Liver (tissue), 7 donors: ENCODE measurements at regions not wholly inside any gene's neighbourhood (a gene's known extent, or its start where the extent isn't known, plus 50 kb on each side); places are given as distances from the start of the nearest gene placed in this dataset.

Experiments used
- DNase-seq: peaks from one replicate; pipeline ENCODE4 v3.0.0-alpha.2; 2017; ENCODE audit warnings: low spot score
- H3K27ac ChIP-seq, 2 donors: one replicate each; pipeline ENCODE4 v1.7.0; 2013; ENCODE audit warnings: inconsistent platforms in 2 of 2, low read length in 2 of 2, control low read depth in 1 of 2, low read depth in 1 of 2, mild to moderate bottlenecking in 1 of 2
- H3K27me3 ChIP-seq, 4 donors: one replicate each; pipeline versions ENCODE4 v1.6.1 to v1.7.0; 2013; ENCODE audit warnings: low read length in 3 of 4, inconsistent platforms in 1 of 4, mild to moderate bottlenecking in 1 of 4, moderate library complexity in 1 of 4; ENCODE audit not compliant: control insufficient read depth in 4 of 4, insufficient read depth in 4 of 4
- H3K36me3 ChIP-seq, 4 donors: one replicate each; pipeline versions ENCODE4 v1.6.1 to v1.7.0; 2013; ENCODE audit warnings: low read length in 3 of 4, mild to moderate bottlenecking in 3 of 4, low read depth in 1 of 4, moderate library complexity in 1 of 4; ENCODE audit not compliant: control insufficient read depth in 4 of 4, insufficient read depth in 3 of 4
- H3K4me1 ChIP-seq, 4 donors: one replicate each; pipeline versions ENCODE4 v1.6.1 to v1.7.0; 2013; ENCODE audit warnings: low read length in 3 of 4, mild to moderate bottlenecking in 3 of 4, moderate library complexity in 1 of 4; ENCODE audit not compliant: control insufficient read depth in 4 of 4, insufficient read depth in 4 of 4
- H3K4me3 ChIP-seq, 3 donors: one replicate each; pipeline versions ENCODE4 v1.6.1 to v1.7.0; 2013; ENCODE audit warnings: low read length in 3 of 3, control low read depth in 1 of 3, low read depth in 1 of 3, mild to moderate bottlenecking in 1 of 3
- H3K9ac ChIP-seq, 2 donors: one replicate each; pipeline ENCODE4 v1.7.0; 2013; ENCODE audit warnings: low read length in 2 of 2, mild to moderate bottlenecking in 2 of 2, moderate library complexity in 2 of 2, control low read depth in 1 of 2, low read depth in 1 of 2
- H3K9me3 ChIP-seq, 4 donors: one replicate each; pipeline versions ENCODE4 v1.6.1 to v1.7.0; 2013; ENCODE audit warnings: low read length in 3 of 4; ENCODE audit not compliant: control insufficient read depth in 4 of 4
- EGR1 ChIP-seq, 2 donors: IDR thresholded peaks; 2 replicates each; pipeline ENCODE4 v1.6.1; 2016 to 2018; ENCODE audit warnings: antibody characterized with exemption in 2 of 2, low read depth in 2 of 2
- FOXA1 ChIP-seq: IDR thresholded peaks from 2 replicates; pipeline ENCODE4 v1.6.1; 2016; ENCODE audit warnings: antibody characterized with exemption
- FOXA2 ChIP-seq: IDR thresholded peaks from 2 replicates; pipeline ENCODE4 v1.6.1; 2016; ENCODE audit warnings: antibody characterized with exemption
- GABPA ChIP-seq, 2 donors: IDR thresholded peaks in 1 of 2; conservative IDR thresholded peaks in 1 of 2; 2 replicates each; pipeline ENCODE4 v1.6.1; 2016; ENCODE audit warnings: antibody characterized with exemption in 2 of 2, mild to moderate bottlenecking in 1 of 2, moderate library complexity in 1 of 2
- HNF4G ChIP-seq: IDR thresholded peaks from 2 replicates; pipeline ENCODE4 v1.6.1; 2016; ENCODE audit warnings: antibody characterized with exemption
- JUND ChIP-seq, 2 donors: IDR thresholded peaks; 2 replicates each; pipeline ENCODE4 v1.6.1; 2016; ENCODE audit warnings: antibody characterized with exemption in 2 of 2
- NR2F2 ChIP-seq: IDR thresholded peaks from 2 replicates; pipeline ENCODE4 v1.6.1; 2016; ENCODE audit warnings: antibody characterized with exemption
- RAD21 ChIP-seq, 2 donors: IDR thresholded peaks; 2 replicates each; pipeline ENCODE4 v1.6.1; 2016; ENCODE audit warnings: antibody characterized with exemption in 2 of 2, mild to moderate bottlenecking in 2 of 2
- RXRA ChIP-seq, 2 donors: IDR thresholded peaks; 2 replicates each; pipeline ENCODE4 v1.6.1; 2017 to 2018; ENCODE audit warnings: antibody characterized with exemption in 2 of 2, mild to moderate bottlenecking in 1 of 2
- SP1 ChIP-seq: IDR thresholded peaks from 2 replicates; pipeline ENCODE4 v1.6.1; 2018; ENCODE audit warnings: antibody characterized with exemption, mild to moderate bottlenecking
- TAF1 ChIP-seq: conservative IDR thresholded peaks from 2 replicates; pipeline ENCODE4 v1.6.1; 2016; ENCODE audit warnings: antibody characterized with exemption, mild to moderate bottlenecking
- YY1 ChIP-seq: IDR thresholded peaks from 2 replicates; pipeline ENCODE4 v1.6.1; 2016; ENCODE audit warnings: antibody characterized with exemption, mild to moderate bottlenecking
- WGBS: extraction: QIAGEN DNeasy Blood & Tissue Kit; methylation state at CpG from one replicate; pipeline ENCODE4 v1.1.7; 2013; 5-methylcytosine and 5-hydroxymethylcytosine counted together
- TF ChIP-seq, protein P1 (sequence below): IDR thresholded peaks from 2 replicates; pipeline ENCODE4 v1.6.1; 2016; ENCODE audit warnings: antibody characterized with exemption
- TF ChIP-seq, protein P2 (sequence below): IDR thresholded peaks from 2 replicates; pipeline ENCODE4 v1.6.1; 2016; ENCODE audit warnings: antibody characterized with exemption, mild to moderate bottlenecking
- TF ChIP-seq, protein P3 (sequence below): IDR thresholded peaks from 2 replicates; pipeline ENCODE4 v1.6.1; 2016; ENCODE audit warnings: antibody characterized with exemption
- donor health status: healthy.
- donor health status: healthy.
- donor health status: healthy.
- donor health status: healthy.

DNA sequence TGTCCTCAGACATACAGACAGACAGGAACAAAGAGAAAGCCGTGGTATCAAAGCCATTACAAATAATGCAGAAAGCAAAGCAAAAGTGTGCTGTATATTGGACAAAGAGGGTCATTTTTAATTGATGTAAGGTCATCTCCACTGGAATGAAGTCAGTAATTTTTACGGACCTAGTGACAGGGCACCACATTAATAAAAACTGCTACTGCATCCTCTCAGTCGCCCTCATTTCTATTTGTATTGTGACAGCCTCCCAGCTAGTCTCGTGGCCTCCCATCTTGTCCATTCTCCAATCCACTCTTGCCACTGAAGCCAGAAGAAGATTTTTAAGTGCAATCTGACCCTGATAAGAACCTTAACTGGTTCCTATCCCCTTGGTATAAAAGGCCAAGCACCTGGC is 132.4 kb downstream of the NUAK1 start (continued):
- TF ChIP-seq, protein P1, sequence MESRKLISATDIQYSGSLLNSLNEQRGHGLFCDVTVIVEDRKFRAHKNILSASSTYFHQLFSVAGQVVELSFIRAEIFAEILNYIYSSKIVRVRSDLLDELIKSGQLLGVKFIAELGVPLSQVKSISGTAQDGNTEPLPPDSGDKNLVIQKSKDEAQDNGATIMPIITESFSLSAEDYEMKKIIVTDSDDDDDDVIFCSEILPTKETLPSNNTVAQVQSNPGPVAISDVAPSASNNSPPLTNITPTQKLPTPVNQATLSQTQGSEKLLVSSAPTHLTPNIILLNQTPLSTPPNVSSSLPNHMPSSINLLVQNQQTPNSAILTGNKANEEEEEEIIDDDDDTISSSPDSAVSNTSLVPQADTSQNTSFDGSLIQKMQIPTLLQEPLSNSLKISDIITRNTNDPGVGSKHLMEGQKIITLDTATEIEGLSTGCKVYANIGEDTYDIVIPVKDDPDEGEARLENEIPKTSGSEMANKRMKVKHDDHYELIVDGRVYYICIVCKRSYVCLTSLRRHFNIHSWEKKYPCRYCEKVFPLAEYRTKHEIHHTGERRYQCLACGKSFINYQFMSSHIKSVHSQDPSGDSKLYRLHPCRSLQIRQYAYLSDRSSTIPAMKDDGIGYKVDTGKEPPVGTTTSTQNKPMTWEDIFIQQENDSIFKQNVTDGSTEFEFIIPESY: no peak
- no peak for TF ChIP-seq JUND (IDR thresholded peaks at IDR 0.05)
- TF ChIP-seq FOXA2: no peak

DNA sequence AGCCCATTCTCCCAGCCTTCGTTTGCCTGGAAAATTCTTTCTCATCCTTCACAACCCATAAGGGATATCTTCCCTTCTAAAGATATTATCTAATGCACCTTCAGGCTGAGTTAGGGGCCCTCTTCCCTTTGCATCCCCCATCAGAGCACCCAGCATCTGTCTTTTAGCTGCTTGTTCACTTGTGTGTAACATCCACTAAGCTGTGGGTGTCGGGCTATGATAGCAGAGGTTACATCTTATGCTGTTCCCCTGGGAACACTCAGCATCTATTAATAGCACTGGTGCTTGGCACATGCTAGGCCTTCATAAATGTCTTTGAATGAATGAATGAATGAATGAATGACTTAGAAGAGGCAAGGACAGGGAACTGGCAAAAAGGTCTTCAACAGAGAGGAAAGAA is 131.8 kb downstream of the NUAK1 start:
- 96% methylated on average over 2 of the region's 2 CpGs for WGBS
- Histone ChIP-seq H3K27ac (no peak overlapping the region), H3K9me3 (no peaks in the 10 kb centered on the region), H3K4me3 (no peak overlapping the region), H3K9ac (no peak overlapping the region), H3K4me1 (no peaks in the 10 kb centered on the region), H3K27me3 (no peaks in the 10 kb centered on the region), H3K36me3 (no peaks in the 10 kb centered on the region)
- DNase-seq: no peak
- TF ChIP-seq HNF4G: no peak
- TF ChIP-seq FOXA1: no peak
- TF ChIP-seq, protein P2, sequence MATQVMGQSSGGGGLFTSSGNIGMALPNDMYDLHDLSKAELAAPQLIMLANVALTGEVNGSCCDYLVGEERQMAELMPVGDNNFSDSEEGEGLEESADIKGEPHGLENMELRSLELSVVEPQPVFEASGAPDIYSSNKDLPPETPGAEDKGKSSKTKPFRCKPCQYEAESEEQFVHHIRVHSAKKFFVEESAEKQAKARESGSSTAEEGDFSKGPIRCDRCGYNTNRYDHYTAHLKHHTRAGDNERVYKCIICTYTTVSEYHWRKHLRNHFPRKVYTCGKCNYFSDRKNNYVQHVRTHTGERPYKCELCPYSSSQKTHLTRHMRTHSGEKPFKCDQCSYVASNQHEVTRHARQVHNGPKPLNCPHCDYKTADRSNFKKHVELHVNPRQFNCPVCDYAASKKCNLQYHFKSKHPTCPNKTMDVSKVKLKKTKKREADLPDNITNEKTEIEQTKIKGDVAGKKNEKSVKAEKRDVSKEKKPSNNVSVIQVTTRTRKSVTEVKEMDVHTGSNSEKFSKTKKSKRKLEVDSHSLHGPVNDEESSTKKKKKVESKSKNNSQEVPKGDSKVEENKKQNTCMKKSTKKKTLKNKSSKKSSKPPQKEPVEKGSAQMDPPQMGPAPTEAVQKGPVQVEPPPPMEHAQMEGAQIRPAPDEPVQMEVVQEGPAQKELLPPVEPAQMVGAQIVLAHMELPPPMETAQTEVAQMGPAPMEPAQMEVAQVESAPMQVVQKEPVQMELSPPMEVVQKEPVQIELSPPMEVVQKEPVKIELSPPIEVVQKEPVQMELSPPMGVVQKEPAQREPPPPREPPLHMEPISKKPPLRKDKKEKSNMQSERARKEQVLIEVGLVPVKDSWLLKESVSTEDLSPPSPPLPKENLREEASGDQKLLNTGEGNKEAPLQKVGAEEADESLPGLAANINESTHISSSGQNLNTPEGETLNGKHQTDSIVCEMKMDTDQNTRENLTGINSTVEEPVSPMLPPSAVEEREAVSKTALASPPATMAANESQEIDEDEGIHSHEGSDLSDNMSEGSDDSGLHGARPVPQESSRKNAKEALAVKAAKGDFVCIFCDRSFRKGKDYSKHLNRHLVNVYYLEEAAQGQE: no peak
- TF ChIP-seq JUND (IDR thresholded peaks at IDR 0.05): no peak
- TF ChIP-seq EGR1 (IDR thresholded peaks at IDR 0.05; ENCODE audit: low read depth in 2 of 2): no peak
- TF ChIP-seq FOXA2: no peak
- TF ChIP-seq RXRA (IDR thresholded peaks at IDR 0.05): no peak
- no peak for TF ChIP-seq SP1
- TF ChIP-seq, protein P3, sequence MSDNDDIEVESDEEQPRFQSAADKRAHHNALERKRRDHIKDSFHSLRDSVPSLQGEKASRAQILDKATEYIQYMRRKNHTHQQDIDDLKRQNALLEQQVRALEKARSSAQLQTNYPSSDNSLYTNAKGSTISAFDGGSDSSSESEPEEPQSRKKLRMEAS: no peak
- TF ChIP-seq GABPA (IDR thresholded peaks at IDR 0.05 in 1 of 2, conservative IDR thresholded peaks at IDR 0.05 in 1 of 2): no peak
- TF ChIP-seq RAD21 (IDR thresholded peaks at IDR 0.05): no peak
- no peak for TF ChIP-seq NR2F2
- no peak for TF ChIP-seq YY1

DNA sequence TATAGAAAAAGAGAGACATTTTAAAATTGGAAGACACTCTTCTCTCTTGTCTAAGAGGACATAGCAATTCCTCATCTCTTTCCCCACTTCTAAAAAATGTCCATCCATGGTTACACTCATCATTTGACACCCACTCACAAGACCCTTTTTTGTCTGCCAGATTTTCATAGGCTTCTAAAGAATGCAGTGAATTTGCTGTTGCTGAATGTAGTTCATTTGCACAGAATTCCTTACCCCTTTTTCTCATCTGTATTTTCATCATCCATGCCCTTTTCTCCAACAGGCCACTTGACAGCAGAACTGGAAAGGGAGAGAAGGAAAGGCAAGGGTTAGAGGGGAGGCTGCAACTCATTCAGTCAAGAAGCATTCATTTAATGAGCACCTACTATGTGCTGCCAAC is 128.0 kb downstream of the NUAK1 start:
- no peak for DNase-seq
- TF ChIP-seq TAF1: no peak
- no peaks in the 10 kb centered on the region for H3K9me3 ChIP-seq
- no peaks in the 10 kb centered on the region for H3K36me3 ChIP-seq
- no peak overlapping the region for H3K27ac ChIP-seq
- H3K9ac ChIP-seq: no peak overlapping the region
- no peak overlapping the region for H3K4me3 ChIP-seq
- H3K4me1 ChIP-seq: no peaks in the 10 kb centered on the region
- H3K27me3 ChIP-seq: no peaks in the 10 kb centered on the region
